ENCODE measurements at regions not wholly inside any gene's neighbourhood (a gene's known extent, or its start where the extent isn't known, plus 50 kb on each side); places are given as distances from the start of the nearest gene placed in this dataset.

GRCh38 chr6:19032591-19033295 lies 645.6 kb downstream of the RNF144B start:
- H3K9me3 ChIP-seq (ENCODE audit: insufficient read depth, low read length): no peaks in the 10 kb centered on the region
- no peaks in the 10 kb centered on the region for H3K27me3 ChIP-seq (ENCODE audit: insufficient read depth, insufficient read length)
- H3K9ac ChIP-seq (ENCODE audit: insufficient read length, low read depth): no peak overlapping the region
- H3K4me3 ChIP-seq (ENCODE audit: insufficient read length, low read depth): no peak overlapping the region
- H3K36me3 ChIP-seq (ENCODE audit: insufficient read depth, insufficient read length, low read length): no peaks in the 10 kb centered on the region
- TF ChIP-seq ZNF274 (IDR thresholded peaks at IDR 0.05; ENCODE audit: low read depth, low read length) (no peak), SUZ12 (IDR thresholded peaks at IDR 0.05; ENCODE audit: extremely low read depth, insufficient read depth, insufficient read length) (no peak), YY1 (IDR thresholded peaks at IDR 0.05; ENCODE audit: insufficient read depth, insufficient read length) (no peak)
- H3K4me1 ChIP-seq (ENCODE audit: insufficient read depth, insufficient read length): no peaks in the 10 kb centered on the region
- no peak for DNase-seq (ENCODE audit: low read depth, low spot score)

- Histone ChIP-seq H3K9ac (ENCODE audit: insufficient read length, low read depth) (no peak overlapping the region), H3K27me3 (ENCODE audit: insufficient read depth, insufficient read length) (no peaks in the 10 kb centered on the region), H3K4me3 (ENCODE audit: insufficient read length, low read depth) (no peak overlapping the region), H3K4me1 (ENCODE audit: insufficient read depth, insufficient read length) (no peaks in the 10 kb centered on the region), H3K9me3 (ENCODE audit: insufficient read depth, low read length) (no peaks in the 10 kb centered on the region), H3K36me3 (ENCODE audit: insufficient read depth, insufficient read length, low read length) (no peaks in the 10 kb centered on the region)
- TF ChIP-seq SUZ12 (IDR thresholded peaks at IDR 0.05; ENCODE audit: extremely low read depth, insufficient read depth, insufficient read length) (no peak), YY1 (IDR thresholded peaks at IDR 0.05; ENCODE audit: insufficient read depth, insufficient read length) (no peak), ZNF274 (IDR thresholded peaks at IDR 0.05; ENCODE audit: low read depth, low read length) (no peak)
- DNase-seq (ENCODE audit: low read depth, low spot score): no peak
These were observed 646.5 kb downstream of the RNF144B start for GRCh38 chr6:19033683-19034082.

- TF ChIP-seq ZNF274 (IDR thresholded peaks at IDR 0.05; ENCODE audit: low read depth, low read length) (no peak), SUZ12 (IDR thresholded peaks at IDR 0.05; ENCODE audit: extremely low read depth, insufficient read depth, insufficient read length) (no peak), YY1 (IDR thresholded peaks at IDR 0.05; ENCODE audit: insufficient read depth, insufficient read length) (no peak)
- Histone ChIP-seq H3K4me3 (ENCODE audit: insufficient read length, low read depth) (no peak overlapping the region), H3K27me3 (ENCODE audit: insufficient read depth, insufficient read length) (no peaks in the 10 kb centered on the region)
These were observed 647.8 kb downstream of the RNF144B start for GRCh38 chr6:19034986-19035385.

DNA sequence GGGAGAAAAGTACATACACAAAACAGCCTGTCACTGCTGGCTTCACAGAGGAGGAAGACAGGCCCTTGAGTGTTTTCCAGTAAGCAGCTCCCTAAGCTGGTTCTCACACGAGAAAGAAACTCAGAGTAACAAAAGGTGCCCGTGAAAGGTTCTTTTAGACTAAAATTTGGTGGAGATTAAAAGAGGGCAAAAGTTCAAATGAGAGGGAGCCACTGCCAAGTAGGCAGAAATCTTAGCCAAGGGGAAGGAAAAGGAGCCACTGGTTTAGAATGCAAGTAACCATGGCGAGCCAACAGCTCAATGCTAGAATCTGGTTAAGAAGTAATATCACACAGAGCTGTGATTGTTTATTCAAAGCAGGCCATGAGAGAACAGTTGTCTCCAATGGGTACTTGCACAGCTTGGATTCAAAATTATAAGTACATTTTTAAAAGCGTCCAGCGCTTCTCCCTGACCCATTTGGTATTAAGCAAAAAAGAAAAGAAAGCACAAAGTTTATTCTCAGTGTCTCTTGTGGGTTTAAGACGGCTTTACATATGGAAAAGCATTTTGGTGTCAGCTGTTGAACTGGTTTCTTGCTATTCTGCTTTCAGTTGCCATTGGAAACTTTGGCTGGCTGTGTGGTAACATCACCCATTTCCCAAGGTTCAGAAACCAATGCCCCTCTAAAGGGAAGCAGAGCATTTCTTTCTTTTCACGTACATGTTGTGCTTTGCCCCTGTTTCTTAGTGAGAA lies 648.5 kb downstream of the RNF144B start:
- TF ChIP-seq SUZ12 (IDR thresholded peaks at IDR 0.05; ENCODE audit: extremely low read depth, insufficient read depth, insufficient read length): no peak
- no peak for TF ChIP-seq ZNF274 (IDR thresholded peaks at IDR 0.05; ENCODE audit: low read depth, low read length)
- no peak for TF ChIP-seq YY1 (IDR thresholded peaks at IDR 0.05; ENCODE audit: insufficient read depth, insufficient read length)
- Histone ChIP-seq H3K4me1 (ENCODE audit: insufficient read depth, insufficient read length) (no peaks in the 10 kb centered on the region), H3K36me3 (ENCODE audit: insufficient read depth, insufficient read length, low read length) (no peaks in the 10 kb centered on the region), H3K4me3 (ENCODE audit: insufficient read length, low read depth) (no peak overlapping the region), H3K9me3 (ENCODE audit: insufficient read depth, low read length) (no peaks in the 10 kb centered on the region), H3K9ac (ENCODE audit: insufficient read length, low read depth) (no peak overlapping the region), H3K27me3 (ENCODE audit: insufficient read depth, insufficient read length) (no peaks in the 10 kb centered on the region)
- DNase-seq (ENCODE audit: low read depth, low spot score): no peak

More at GRCh38 chr6:19034986-19035385, 647.8 kb downstream of the RNF144B start:
- Histone ChIP-seq H3K36me3 (ENCODE audit: insufficient read depth, insufficient read length, low read length) (no peaks in the 10 kb centered on the region), H3K9me3 (ENCODE audit: insufficient read depth, low read length) (no peaks in the 10 kb centered on the region), H3K4me1 (ENCODE audit: insufficient read depth, insufficient read length) (no peaks in the 10 kb centered on the region), H3K9ac (ENCODE audit: insufficient read length, low read depth) (no peak overlapping the region)
- DNase-seq (ENCODE audit: low read depth, low spot score): no peak

DNA sequence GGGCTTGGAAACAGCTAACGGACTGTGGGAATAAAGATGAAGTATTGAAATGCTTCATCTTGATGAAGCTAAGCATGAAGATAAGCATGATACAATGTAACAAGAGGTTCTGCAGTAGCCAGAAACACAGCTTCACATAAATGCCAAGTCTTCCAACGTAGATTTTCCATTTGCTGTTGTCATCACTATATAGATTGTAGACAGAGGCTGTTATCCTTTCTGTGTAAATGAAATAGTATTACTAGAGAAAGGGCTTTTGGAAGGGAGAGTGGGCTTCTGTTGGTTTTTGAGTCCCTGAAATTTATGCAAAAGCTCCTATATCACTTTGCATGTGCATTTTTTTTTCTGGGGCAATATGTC lies 649.0 kb downstream of the RNF144B start:
- Histone ChIP-seq H3K9ac (ENCODE audit: insufficient read length, low read depth) (no peak overlapping the region), H3K9me3 (ENCODE audit: insufficient read depth, low read length) (no peaks in the 10 kb centered on the region), H3K27me3 (ENCODE audit: insufficient read depth, insufficient read length) (no peaks in the 10 kb centered on the region), H3K4me1 (ENCODE audit: insufficient read depth, insufficient read length) (no peaks in the 10 kb centered on the region), H3K4me3 (ENCODE audit: insufficient read length, low read depth) (no peak overlapping the region), H3K36me3 (ENCODE audit: insufficient read depth, insufficient read length, low read length) (no peaks in the 10 kb centered on the region)
- no peak for DNase-seq (ENCODE audit: low read depth, low spot score)
- TF ChIP-seq SUZ12 (IDR thresholded peaks at IDR 0.05; ENCODE audit: extremely low read depth, insufficient read depth, insufficient read length) (no peak), ZNF274 (IDR thresholded peaks at IDR 0.05; ENCODE audit: low read depth, low read length) (no peak), YY1 (IDR thresholded peaks at IDR 0.05; ENCODE audit: insufficient read depth, insufficient read length) (no peak)

GRCh38 chr6:19037607-19038006 lies 650.5 kb downstream of the RNF144B start:
- no peaks in the 10 kb centered on the region for H3K36me3 ChIP-seq (ENCODE audit: insufficient read depth, insufficient read length, low read length)
- no peak overlapping the region for H3K9ac ChIP-seq (ENCODE audit: insufficient read length, low read depth)
- no peak for DNase-seq (ENCODE audit: low read depth, low spot score)
- H3K4me1 ChIP-seq (ENCODE audit: insufficient read depth, insufficient read length): no peaks in the 10 kb centered on the region
- TF ChIP-seq ZNF274 (IDR thresholded peaks at IDR 0.05; ENCODE audit: low read depth, low read length) (no peak), YY1 (IDR thresholded peaks at IDR 0.05; ENCODE audit: insufficient read depth, insufficient read length) (no peak), SUZ12 (IDR thresholded peaks at IDR 0.05; ENCODE audit: extremely low read depth, insufficient read depth, insufficient read length) (no peak)
- no peak overlapping the region for H3K4me3 ChIP-seq (ENCODE audit: insufficient read length, low read depth)
- no peaks in the 10 kb centered on the region for H3K9me3 ChIP-seq (ENCODE audit: insufficient read depth, low read length)
- H3K27me3 ChIP-seq (ENCODE audit: insufficient read depth, insufficient read length): no peaks in the 10 kb centered on the region

- Histone ChIP-seq H3K36me3 (ENCODE audit: insufficient read depth, insufficient read length, low read length) (no peaks in the 10 kb centered on the region), H3K27me3 (ENCODE audit: insufficient read depth, insufficient read length) (no peaks in the 10 kb centered on the region), H3K9ac (ENCODE audit: insufficient read length, low read depth) (no peak overlapping the region), H3K4me1 (ENCODE audit: insufficient read depth, insufficient read length) (no peaks in the 10 kb centered on the region), H3K4me3 (ENCODE audit: insufficient read length, low read depth) (no peak overlapping the region), H3K9me3 (ENCODE audit: insufficient read depth, low read length) (no peaks in the 10 kb centered on the region)
- TF ChIP-seq ZNF274 (IDR thresholded peaks at IDR 0.05; ENCODE audit: low read depth, low read length) (no peak), YY1 (IDR thresholded peaks at IDR 0.05; ENCODE audit: insufficient read depth, insufficient read length) (no peak), SUZ12 (IDR thresholded peaks at IDR 0.05; ENCODE audit: extremely low read depth, insufficient read depth, insufficient read length) (no peak)
- no peak for DNase-seq (ENCODE audit: low read depth, low spot score)
These were observed 652.1 kb downstream of the RNF144B start for GRCh38 chr6:19039287-19039686.

Data from NT2/D1 (cell line).